ENCODE measurements at regions not wholly inside any gene's neighbourhood (a gene's known extent, or its start where the extent isn't known, plus 50 kb on each side); places are given as distances from the start of the nearest gene placed in this dataset.

GRCh38 chr21:15405214-15405613, 324.6 kb upstream of the USP25 start:
- no peaks in the 10 kb centered on the region for H3K4me1 ChIP-seq (ENCODE audit: insufficient read depth)
- DNase-seq = no peak
- H3K9me2 ChIP-seq (ENCODE audit: insufficient read depth) = no peaks in the 10 kb centered on the region
- H3K27ac ChIP-seq = no peak overlapping the region
- H3K27me3 ChIP-seq (replicated peaks; ENCODE audit: insufficient read depth) = no peaks in the 10 kb centered on the region
- H3K4me2 ChIP-seq (ENCODE audit: unreplicated experiment) = no peak overlapping the region
- H4K20me1 ChIP-seq (ENCODE audit: insufficient read depth) = no peaks in the 10 kb centered on the region
- no peaks in the 10 kb centered on the region for H3F3A ChIP-seq (ENCODE audit: insufficient read depth)
- in situ Hi-C loops (cut with MboI) = no loop called here
- H3K4me3 ChIP-seq = no peak overlapping the region
- H3K79me2 ChIP-seq (ENCODE audit: insufficient read depth) = no peaks in the 10 kb centered on the region
- H3K9me3 ChIP-seq (ENCODE audit: low read depth) = no peaks in the 10 kb centered on the region
- no peak overlapping the region for H2AFZ ChIP-seq
- no peaks in the 10 kb centered on the region for H3K36me3 ChIP-seq (ENCODE audit: low read depth)
- no peak for TF ChIP-seq EZH2phosphoT487 (IDR thresholded peaks at IDR 0.05; ENCODE audit: insufficient read depth, low read depth)
- no peak for TF ChIP-seq EZH2 (IDR thresholded peaks at IDR 0.05; ENCODE audit: insufficient read depth, poor library complexity, severe bottlenecking)
- H3K9ac ChIP-seq = no peak overlapping the region

- Histone ChIP-seq H3K4me3 (no peak overlapping the region), H3K27me3 (replicated peaks; ENCODE audit: insufficient read depth) (no peaks in the 10 kb centered on the region), H3K4me1 (ENCODE audit: insufficient read depth) (no peaks in the 10 kb centered on the region), H3K9me3 (ENCODE audit: low read depth) (no peaks in the 10 kb centered on the region), H2AFZ (no peak overlapping the region), H3K9me2 (ENCODE audit: insufficient read depth) (no peaks in the 10 kb centered on the region), H3K36me3 (ENCODE audit: low read depth) (no peaks in the 10 kb centered on the region), H3K79me2 (ENCODE audit: insufficient read depth) (no peaks in the 10 kb centered on the region), H3K27ac (no peak overlapping the region), H4K20me1 (ENCODE audit: insufficient read depth) (no peaks in the 10 kb centered on the region), H3F3A (ENCODE audit: insufficient read depth) (no peaks in the 10 kb centered on the region), H3K9ac (no peak overlapping the region), H3K4me2 (ENCODE audit: unreplicated experiment) (no peak overlapping the region)
- no peak for TF ChIP-seq EZH2phosphoT487 (IDR thresholded peaks at IDR 0.05; ENCODE audit: insufficient read depth, low read depth)
- 68 to 77% methylated on average over 4 of the region's 4 CpGs for WGBS, 2 experiments (ENCODE audit: low coverage in 1 of 2, low lambda C conversion rate in 2 of 2, missing lambda C conversion rate in 2 of 2)
- in situ Hi-C loops (cut with MboI) = no loop called here
- no peak for DNase-seq
These were observed 323.0 kb upstream of the USP25 start for GRCh38 chr21:15406791-15407190.

DNA sequence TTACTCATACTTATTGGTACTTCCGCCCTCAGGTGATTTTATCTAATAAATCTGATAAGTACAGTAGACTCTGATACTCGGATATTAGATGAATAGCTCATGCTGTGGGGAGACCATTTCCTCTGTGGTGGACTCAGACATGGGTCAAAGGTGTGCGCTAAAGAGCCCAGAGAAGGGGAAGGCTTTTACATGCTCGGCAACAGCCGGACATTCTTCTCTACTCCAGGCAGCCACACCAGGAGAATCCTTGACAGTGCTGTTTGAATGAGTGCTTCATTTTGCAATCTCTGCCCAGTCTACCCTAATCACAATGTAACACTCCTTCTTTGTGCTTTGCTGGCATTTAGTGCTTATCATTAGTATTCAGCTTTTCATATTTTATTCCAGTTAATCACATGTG, 322.2 kb upstream of the USP25 start:
- TF ChIP-seq EZH2 (IDR thresholded peaks at IDR 0.05; ENCODE audit: insufficient read depth, poor library complexity, severe bottlenecking) (no peak), EZH2phosphoT487 (IDR thresholded peaks at IDR 0.05; ENCODE audit: insufficient read depth, low read depth) (no peak)
- Histone ChIP-seq H3K4me3 (no peak overlapping the region), H3K4me1 (ENCODE audit: insufficient read depth) (no peaks in the 10 kb centered on the region), H2AFZ (no peak overlapping the region), H3K27ac (no peak overlapping the region), H3K9ac (no peak overlapping the region), H3K9me3 (ENCODE audit: low read depth) (no peaks in the 10 kb centered on the region), H3F3A (ENCODE audit: insufficient read depth) (no peaks in the 10 kb centered on the region), H3K36me3 (ENCODE audit: low read depth) (no peaks in the 10 kb centered on the region), H3K9me2 (ENCODE audit: insufficient read depth) (no peaks in the 10 kb centered on the region), H3K27me3 (replicated peaks; ENCODE audit: insufficient read depth) (no peaks in the 10 kb centered on the region), H3K4me2 (ENCODE audit: unreplicated experiment) (no peak overlapping the region), H4K20me1 (ENCODE audit: insufficient read depth) (no peaks in the 10 kb centered on the region), H3K79me2 (ENCODE audit: insufficient read depth) (no peaks in the 10 kb centered on the region)
- no peak for DNase-seq
- 62 to 64% methylated on average over 5 of the region's 5 CpGs for WGBS, 2 experiments (ENCODE audit: low coverage in 1 of 2, low lambda C conversion rate in 2 of 2, missing lambda C conversion rate in 2 of 2)
- in situ Hi-C loops (cut with MboI) = no loop called here

- H2AFZ ChIP-seq = no peak overlapping the region
- H3K4me2 ChIP-seq (ENCODE audit: unreplicated experiment) = no peak overlapping the region
- no peak overlapping the region for H3K4me3 ChIP-seq
- DNase-seq = no peak
- no peaks in the 10 kb centered on the region for H4K20me1 ChIP-seq (ENCODE audit: insufficient read depth)
- H3K9ac ChIP-seq = no peak overlapping the region
- H3K27ac ChIP-seq = no peak overlapping the region
- 50 to 65% methylated on average over 2 of the region's 2 CpGs for WGBS, 2 experiments (ENCODE audit: low coverage in 1 of 2, low lambda C conversion rate in 2 of 2, missing lambda C conversion rate in 2 of 2)
- H3K79me2 ChIP-seq (ENCODE audit: insufficient read depth) = no peaks in the 10 kb centered on the region
- H3K36me3 ChIP-seq (ENCODE audit: low read depth) = no peaks in the 10 kb centered on the region
- no peaks in the 10 kb centered on the region for H3K9me3 ChIP-seq (ENCODE audit: low read depth)
- no peaks in the 10 kb centered on the region for H3F3A ChIP-seq (ENCODE audit: insufficient read depth)
- in situ Hi-C loops (cut with MboI) = no loop called here
- TF ChIP-seq EZH2 (IDR thresholded peaks at IDR 0.05; ENCODE audit: insufficient read depth, poor library complexity, severe bottlenecking) = no peak
- H3K27me3 ChIP-seq (replicated peaks; ENCODE audit: insufficient read depth) = no peaks in the 10 kb centered on the region
- H3K9me2 ChIP-seq (ENCODE audit: insufficient read depth) = no peaks in the 10 kb centered on the region
- H3K4me1 ChIP-seq (ENCODE audit: insufficient read depth) = no peaks in the 10 kb centered on the region
These were observed 321.7 kb upstream of the USP25 start for GRCh38 chr21:15408089-15408488.

GRCh38 chr21:15409031-15409430, 320.8 kb upstream of the USP25 start:
- Histone ChIP-seq H3K36me3 (ENCODE audit: low read depth) (no peaks in the 10 kb centered on the region), H3K27ac (no peak overlapping the region), H3K4me1 (ENCODE audit: insufficient read depth) (no peaks in the 10 kb centered on the region), H3K9ac (no peak overlapping the region), H3K4me2 (ENCODE audit: unreplicated experiment) (no peak overlapping the region), H4K20me1 (ENCODE audit: insufficient read depth) (no peaks in the 10 kb centered on the region), H2AFZ (no peak overlapping the region), H3K9me2 (ENCODE audit: insufficient read depth) (no peaks in the 10 kb centered on the region), H3K79me2 (ENCODE audit: insufficient read depth) (no peaks in the 10 kb centered on the region), H3K9me3 (ENCODE audit: low read depth) (no peaks in the 10 kb centered on the region), H3K4me3 (no peak overlapping the region), H3K27me3 (replicated peaks; ENCODE audit: insufficient read depth) (no peaks in the 10 kb centered on the region), H3F3A (ENCODE audit: insufficient read depth) (no peaks in the 10 kb centered on the region)
- DNase-seq = no peak
- in situ Hi-C loops (cut with MboI) = no loop called here
- 9% methylated on average over 1 of the region's 1 CpG for WGBS, 2 experiments (ENCODE audit: low coverage in 1 of 2, low lambda C conversion rate in 2 of 2, missing lambda C conversion rate in 2 of 2)
- TF ChIP-seq EZH2phosphoT487 (IDR thresholded peaks at IDR 0.05; ENCODE audit: insufficient read depth, low read depth) (no peak), EZH2 (IDR thresholded peaks at IDR 0.05; ENCODE audit: insufficient read depth, poor library complexity, severe bottlenecking) (no peak)
